IPS-20b (cell line): ENCODE measurements at regions not wholly inside any gene's neighbourhood (a gene's known extent, or its start where the extent isn't known, plus 50 kb on each side); places are given as distances from the start of the nearest gene placed in this dataset.

Source experiments
- H3K27ac ChIP-seq: one replicate; pipeline ENCODE4 v1.5.1; 2013; ENCODE audit warnings: low read length
- H3K27me3 ChIP-seq: 2 replicates; pipeline ENCODE4 v1.6.1; 2013; ENCODE audit warnings: mild to moderate bottlenecking, low read length, inconsistent platforms; ENCODE audit not compliant: insufficient read depth
- H3K36me3 ChIP-seq: 2 replicates; pipeline ENCODE4 v1.6.1; 2013; ENCODE audit warnings: low read depth, mild to moderate bottlenecking, inconsistent platforms, low read length, moderate library complexity; ENCODE audit not compliant: insufficient read depth
- H3K4me1 ChIP-seq: 2 replicates; pipeline ENCODE4 v1.6.1; 2013; ENCODE audit warnings: mild to moderate bottlenecking, control low read depth, inconsistent platforms, low read length, moderate library complexity; ENCODE audit not compliant: insufficient read depth
- H3K4me3 ChIP-seq: 2 replicates; pipeline ENCODE4 v1.5.1; 2013; ENCODE audit warnings: mild to moderate bottlenecking, low read length, inconsistent platforms
- H3K9ac ChIP-seq: 2 replicates; pipeline ENCODE4 v1.6.1; 2013; ENCODE audit warnings: low read depth, mild to moderate bottlenecking, inconsistent platforms, low read length, moderate library complexity
- H3K9me3 ChIP-seq: 2 replicates; pipeline ENCODE4 v1.6.1; 2013; ENCODE audit warnings: mild to moderate bottlenecking, low read depth, low read length, inconsistent platforms; ENCODE audit not compliant: insufficient read depth

DNA sequence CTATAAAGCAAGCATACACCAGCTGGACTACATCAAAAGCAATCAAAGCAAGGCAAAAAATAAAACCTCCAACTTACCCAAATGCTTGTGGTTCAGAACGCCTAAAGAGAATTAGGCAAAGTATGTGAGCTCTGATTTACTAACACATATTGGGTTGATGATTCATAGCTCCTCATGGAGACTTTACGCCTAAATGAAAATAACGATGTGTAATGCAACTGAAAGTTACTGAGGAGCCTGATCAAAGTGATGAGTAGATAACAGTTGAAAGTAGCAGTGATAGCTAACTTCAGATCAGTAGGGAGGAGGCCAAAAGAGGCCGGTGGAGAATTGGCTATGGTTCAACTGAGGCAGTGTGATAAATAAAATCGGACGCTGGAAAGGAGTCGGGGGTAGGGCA lies 85.0 kb downstream of the MPP7 start:
- H3K4me3 ChIP-seq = no peak overlapping the region
- H3K27ac ChIP-seq = no peak overlapping the region
- H3K4me1 ChIP-seq = peaks cover 18% of the 10 kb centered on the region
- no peaks in the 10 kb centered on the region for H3K9me3 ChIP-seq
- H3K36me3 ChIP-seq = no peaks in the 10 kb centered on the region
- no peaks in the 10 kb centered on the region for H3K27me3 ChIP-seq
- no peak overlapping the region for H3K9ac ChIP-seq

DNA sequence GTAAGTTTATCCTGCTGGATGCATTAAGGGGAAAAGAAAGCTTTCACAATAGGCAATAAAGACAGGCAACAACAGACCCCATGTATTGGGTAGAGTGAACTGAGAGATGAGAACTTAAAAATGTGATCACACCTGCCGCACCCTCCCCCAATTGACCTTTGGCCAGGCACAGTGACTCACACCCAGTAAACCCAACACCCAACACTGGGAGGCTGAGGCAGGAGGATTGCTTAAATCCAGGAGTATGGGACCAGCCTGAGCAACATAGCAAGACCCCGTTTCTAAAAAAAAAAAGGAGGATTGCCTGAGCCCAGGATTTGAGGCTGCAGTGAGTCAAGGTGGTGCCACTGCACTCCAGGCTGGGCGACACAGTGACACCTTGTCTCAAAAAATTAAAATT lies 86.9 kb downstream of the MPP7 start:
- Histone ChIP-seq H3K9me3 (no peaks in the 10 kb centered on the region; the same call in 1 of the 2 replicates), H3K4me1 (peaks cover 21% of the 10 kb centered on the region), H3K4me3 (no peak overlapping the region), H3K27ac (no peak overlapping the region), H3K9ac (no peak overlapping the region), H3K27me3 (no peaks in the 10 kb centered on the region), H3K36me3 (no peaks in the 10 kb centered on the region)

DNA sequence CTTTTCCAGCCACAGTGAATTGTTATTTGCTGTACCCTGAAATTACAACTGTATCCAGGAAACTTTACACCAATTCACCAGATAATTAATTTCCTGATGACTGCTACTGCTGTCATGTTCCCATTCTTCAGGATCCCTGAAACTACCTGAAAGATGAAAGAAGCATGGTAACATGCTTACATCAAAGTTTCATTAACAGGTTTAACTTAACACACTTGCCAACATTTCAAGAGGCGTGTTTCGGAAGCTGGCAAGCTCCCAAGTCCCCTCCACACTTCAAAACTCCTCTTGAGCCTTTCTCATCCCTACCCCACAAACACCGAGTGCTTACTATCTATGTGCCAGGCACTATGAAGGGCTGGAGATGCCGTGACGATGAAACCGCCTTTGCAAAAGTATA lies 88.6 kb downstream of the MPP7 start:
- Histone ChIP-seq H3K9me3 (no peaks in the 10 kb centered on the region; the same call in 1 of the 2 replicates), H3K4me3 (no peak overlapping the region), H3K4me1 (peaks cover 14% of the 10 kb centered on the region), H3K27me3 (no peaks in the 10 kb centered on the region), H3K9ac (no peak overlapping the region), H3K27ac (no peak overlapping the region), H3K36me3 (no peaks in the 10 kb centered on the region)

DNA sequence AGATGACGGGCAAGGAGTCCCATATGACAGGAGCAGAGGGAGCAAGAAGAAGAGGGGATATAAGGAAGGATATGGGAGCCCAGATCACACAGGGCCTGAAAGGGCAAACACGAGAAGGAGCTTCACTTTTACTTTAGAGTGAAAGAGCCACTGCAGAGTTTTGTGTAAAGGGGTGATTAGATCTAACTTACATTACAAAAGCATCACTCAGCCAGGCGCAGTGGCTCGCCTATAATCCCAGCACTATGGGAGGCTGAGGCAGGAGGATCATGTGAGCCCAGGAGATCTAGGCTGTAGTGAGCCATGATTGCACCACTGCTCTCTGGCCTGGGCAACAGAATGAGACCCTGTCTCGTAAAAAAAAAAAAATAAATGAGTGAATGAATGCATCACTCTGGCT lies 91.1 kb downstream of the MPP7 start:
- H3K27me3 ChIP-seq = no peaks in the 10 kb centered on the region
- no peak overlapping the region for H3K27ac ChIP-seq
- no peak overlapping the region for H3K9ac ChIP-seq
- no peak overlapping the region for H3K4me3 ChIP-seq
- no peaks in the 10 kb centered on the region; the same call in none of the 2 replicates for H3K9me3 ChIP-seq
- H3K36me3 ChIP-seq = no peaks in the 10 kb centered on the region
- H3K4me1 ChIP-seq = peaks cover 14% of the 10 kb centered on the region

DNA sequence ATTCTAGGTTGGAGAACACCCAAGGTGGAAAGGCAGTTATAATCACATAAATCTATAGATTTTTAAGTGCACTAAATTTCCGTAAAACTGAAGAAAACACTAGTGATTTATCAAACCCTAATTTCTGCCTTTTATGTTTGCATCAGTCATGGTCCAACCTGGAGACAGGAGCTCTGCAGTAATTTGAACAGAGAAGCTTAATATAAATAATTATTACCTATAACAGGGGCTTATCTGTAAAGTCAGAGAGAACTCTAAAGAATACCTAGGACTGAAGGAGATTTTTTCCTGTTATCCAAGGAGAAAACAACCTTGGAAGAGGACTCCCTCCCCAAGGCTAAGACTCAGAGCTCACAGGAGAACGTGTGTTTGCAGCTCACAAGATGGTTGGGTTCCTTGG lies 95.1 kb downstream of the MPP7 start:
- no peak overlapping the region for H3K4me3 ChIP-seq
- H3K27me3 ChIP-seq = no peaks in the 10 kb centered on the region
- no peaks in the 10 kb centered on the region for H3K36me3 ChIP-seq
- H3K9ac ChIP-seq = no peak overlapping the region
- H3K4me1 ChIP-seq = peaks cover 3% of the 10 kb centered on the region; the same call in 1 of the 2 replicates
- no peaks in the 10 kb centered on the region; the same call in none of the 2 replicates for H3K9me3 ChIP-seq
- H3K27ac ChIP-seq = no peak overlapping the region

DNA sequence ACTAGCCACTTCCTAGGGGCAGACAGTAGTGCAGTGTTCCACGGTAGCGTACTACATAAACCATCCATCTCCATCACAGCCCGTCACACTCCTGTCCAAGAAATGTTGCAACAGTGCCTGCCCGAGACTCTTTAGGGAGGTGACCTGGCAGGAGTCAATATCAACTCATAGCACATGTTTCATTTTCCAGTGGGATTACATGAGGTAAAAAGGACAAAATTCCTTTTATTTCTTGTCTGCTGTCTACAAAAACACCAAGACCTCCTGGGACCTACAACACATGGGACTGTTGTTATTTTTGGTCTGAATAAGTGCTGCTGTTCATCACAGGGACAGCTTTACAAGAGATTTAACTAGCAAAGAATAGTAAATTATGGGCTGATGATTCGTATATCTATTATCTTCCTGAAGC lies 99.9 kb downstream of the MPP7 start:
- Histone ChIP-seq H3K27me3 (no peaks in the 10 kb centered on the region), H3K27ac (no peak overlapping the region), H3K9ac (no peak overlapping the region), H3K4me1 (no peaks in the 10 kb centered on the region), H3K4me3 (no peak overlapping the region), H3K9me3 (no peaks in the 10 kb centered on the region; the same call in 1 of the 2 replicates), H3K36me3 (no peaks in the 10 kb centered on the region)

DNA sequence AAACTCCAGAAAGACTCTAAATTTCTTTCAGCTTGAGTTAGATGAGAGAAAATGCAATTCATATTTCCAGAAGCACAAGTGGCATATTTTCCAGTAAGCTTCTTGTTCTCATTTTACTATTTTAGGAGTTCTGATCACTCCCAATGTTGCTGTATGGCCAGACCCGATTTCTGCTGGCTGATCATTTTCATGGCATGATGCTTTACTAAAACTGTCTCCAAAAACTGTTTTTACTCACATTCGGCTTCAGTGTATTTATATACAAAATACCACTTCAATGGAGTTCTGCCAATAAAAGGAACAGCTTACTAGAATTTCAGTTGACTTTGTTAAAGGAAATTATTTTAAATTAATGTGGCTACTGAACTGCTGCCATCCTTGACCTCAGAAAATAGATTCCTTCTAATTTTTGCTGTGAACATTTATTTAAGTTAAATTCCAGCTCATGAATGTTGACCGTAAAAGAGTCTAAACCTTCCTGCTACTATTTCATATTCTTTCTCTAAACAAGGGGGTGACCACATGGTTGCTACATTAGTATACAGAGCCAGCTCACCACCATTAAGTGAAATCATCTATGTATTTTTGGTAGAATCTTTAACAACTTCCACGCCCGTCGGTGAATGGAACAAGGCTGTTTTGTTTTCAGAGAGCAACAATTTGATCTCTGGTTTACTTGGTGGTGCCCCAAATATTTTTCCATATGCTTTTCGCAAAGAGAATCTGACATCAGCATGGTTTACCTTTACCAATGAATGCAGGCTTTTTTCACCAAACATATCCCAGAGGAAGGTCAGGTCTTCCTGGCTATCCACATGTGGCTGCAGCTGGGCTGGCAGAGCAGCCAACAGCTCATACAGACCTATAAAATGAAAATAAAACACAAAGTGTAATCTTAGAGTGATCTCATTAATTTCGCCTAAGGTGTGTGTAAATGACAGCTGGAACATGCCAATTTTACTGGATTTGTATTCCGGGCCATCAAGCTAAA lies 101.2 kb downstream of the MPP7 start:
- Histone ChIP-seq H3K4me1 (no peaks in the 10 kb centered on the region), H3K27ac (no peak overlapping the region), H3K9ac (no peak overlapping the region), H3K9me3 (no peaks in the 10 kb centered on the region), H3K4me3 (no peak overlapping the region), H3K36me3 (no peaks in the 10 kb centered on the region), H3K27me3 (no peaks in the 10 kb centered on the region)

DNA sequence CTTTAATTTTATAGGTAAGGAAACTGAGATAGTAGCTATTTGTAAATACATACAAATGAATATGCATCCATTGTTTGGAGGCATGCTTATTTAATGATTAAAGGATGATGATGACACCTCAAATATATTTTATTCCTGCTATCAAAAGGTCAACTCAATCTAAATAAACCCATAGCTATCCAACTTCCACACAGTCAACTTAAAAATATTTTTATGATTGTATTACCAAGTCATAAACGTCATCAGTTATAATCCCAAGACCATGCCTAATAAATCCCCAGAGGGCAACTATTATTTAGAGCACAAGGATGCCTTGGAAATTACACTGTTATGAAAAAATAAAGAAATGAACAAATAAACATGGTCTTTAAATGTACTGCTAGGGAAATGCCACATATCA lies 102.1 kb downstream of the MPP7 start:
- Histone ChIP-seq H3K36me3 (no peaks in the 10 kb centered on the region), H3K9me3 (no peaks in the 10 kb centered on the region), H3K27me3 (no peaks in the 10 kb centered on the region), H3K27ac (no peak overlapping the region), H3K4me1 (no peaks in the 10 kb centered on the region), H3K9ac (no peak overlapping the region), H3K4me3 (no peak overlapping the region)

DNA sequence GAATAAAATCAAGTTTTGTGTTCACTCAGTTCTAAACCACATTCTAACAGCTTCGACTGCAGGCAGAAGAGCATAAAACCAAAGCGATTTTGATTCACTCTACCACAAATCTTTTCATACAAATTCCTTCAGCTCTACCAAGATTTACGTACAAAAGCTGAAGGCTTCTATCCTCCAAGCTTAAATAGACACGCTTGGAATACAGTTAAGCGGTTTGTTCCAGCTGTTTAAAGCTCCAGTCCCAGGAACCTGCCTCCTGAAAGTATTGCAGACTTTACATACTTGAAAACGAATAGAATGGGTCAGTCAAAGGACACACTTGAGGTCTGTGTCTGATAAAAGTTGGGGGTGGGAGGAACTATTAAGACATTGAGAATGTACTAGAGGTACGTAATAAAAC lies 102.9 kb downstream of the MPP7 start:
- H3K36me3 ChIP-seq = no peaks in the 10 kb centered on the region
- no peaks in the 10 kb centered on the region for H3K27me3 ChIP-seq
- no peaks in the 10 kb centered on the region for H3K4me1 ChIP-seq
- no peak overlapping the region for H3K4me3 ChIP-seq
- H3K9me3 ChIP-seq = no peaks in the 10 kb centered on the region
- no peak overlapping the region for H3K9ac ChIP-seq
- H3K27ac ChIP-seq = no peak overlapping the region

DNA sequence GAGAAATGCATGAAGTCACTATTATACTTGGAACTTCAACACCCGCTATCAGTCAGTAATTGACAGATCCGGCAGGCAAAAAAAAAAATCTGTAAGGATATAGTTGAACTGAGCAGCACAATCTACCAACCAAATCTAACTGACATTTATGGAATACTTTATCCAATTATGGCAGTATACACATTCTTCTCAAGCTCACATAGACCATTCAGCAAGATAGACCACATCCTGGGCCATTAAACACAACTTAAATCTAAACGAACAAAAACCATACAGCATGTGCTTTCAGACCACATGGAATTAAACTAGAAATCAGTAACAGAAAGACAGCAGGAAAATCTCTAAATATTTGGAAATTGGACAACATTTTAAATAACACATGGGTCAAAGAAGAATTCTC lies 112.7 kb downstream of the MPP7 start:
- no peaks in the 10 kb centered on the region for H3K36me3 ChIP-seq
- H3K4me3 ChIP-seq = no peak overlapping the region
- no peak overlapping the region for H3K27ac ChIP-seq
- no peaks in the 10 kb centered on the region for H3K27me3 ChIP-seq
- H3K4me1 ChIP-seq = no peaks in the 10 kb centered on the region
- no peak overlapping the region for H3K9ac ChIP-seq
- no peaks in the 10 kb centered on the region for H3K9me3 ChIP-seq

DNA sequence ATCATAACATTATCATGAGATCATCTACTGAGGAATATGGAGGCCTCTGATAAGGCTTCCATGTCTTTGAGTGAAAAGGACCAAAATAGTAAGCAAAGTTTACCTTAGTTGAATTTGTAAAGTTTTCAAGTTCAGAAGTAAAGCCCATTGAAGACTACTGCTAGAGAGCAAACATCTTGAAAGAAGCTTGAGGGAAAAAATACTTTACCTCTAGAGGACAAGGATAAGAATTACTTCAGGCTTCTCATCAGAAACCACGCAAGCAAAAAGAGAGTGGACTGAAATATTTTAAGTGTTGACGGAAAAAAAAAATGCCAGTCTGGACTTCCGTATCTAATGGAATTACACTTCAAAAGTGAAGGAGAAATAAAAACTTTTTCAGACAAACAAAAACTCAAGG lies 114.3 kb downstream of the MPP7 start:
- no peak overlapping the region for H3K4me3 ChIP-seq
- no peaks in the 10 kb centered on the region for H3K27me3 ChIP-seq
- no peaks in the 10 kb centered on the region for H3K9me3 ChIP-seq
- no peaks in the 10 kb centered on the region for H3K36me3 ChIP-seq
- no peaks in the 10 kb centered on the region for H3K4me1 ChIP-seq
- H3K9ac ChIP-seq = no peak overlapping the region
- H3K27ac ChIP-seq = no peak overlapping the region

DNA sequence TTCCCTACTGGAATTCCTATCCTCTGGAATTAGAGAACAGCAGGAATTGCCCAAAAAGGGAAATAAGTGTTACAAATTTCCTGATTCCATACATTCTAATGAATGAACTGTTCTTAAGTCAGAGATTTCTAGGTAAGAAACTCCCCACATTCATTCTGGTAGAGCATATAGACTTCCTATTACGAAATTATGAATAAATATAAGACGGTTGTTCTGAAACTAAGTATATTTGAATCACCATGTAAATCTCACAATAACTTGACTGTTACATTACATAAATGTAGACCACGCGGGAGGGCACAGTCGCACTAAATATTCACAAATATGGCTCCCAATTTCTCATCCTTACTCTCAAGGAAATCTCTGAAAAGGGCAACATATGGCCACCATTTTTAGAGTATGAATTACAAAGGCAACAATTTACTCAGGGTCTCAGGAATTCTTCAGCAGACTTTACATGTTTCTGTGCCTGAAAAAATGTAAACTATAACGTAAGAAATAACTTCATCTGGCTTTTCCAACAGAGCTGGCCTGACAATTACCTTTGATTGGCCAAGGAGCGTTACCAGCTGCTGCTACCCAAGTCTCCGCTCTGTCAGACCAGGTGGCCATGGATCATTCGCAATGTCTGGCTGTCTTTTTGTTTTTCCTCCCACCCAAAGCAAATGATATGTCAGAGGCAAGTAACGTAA lies 115.8 kb downstream of the MPP7 start:
- H3K9ac ChIP-seq = no peak overlapping the region
- H3K27me3 ChIP-seq = no peaks in the 10 kb centered on the region

More for the DNA sequence above, 115.8 kb downstream of the MPP7 start:
- H3K9me3 ChIP-seq = no peaks in the 10 kb centered on the region
- H3K4me1 ChIP-seq = no peaks in the 10 kb centered on the region
- no peaks in the 10 kb centered on the region for H3K36me3 ChIP-seq
- no peak overlapping the region for H3K27ac ChIP-seq
- H3K4me3 ChIP-seq = no peak overlapping the region
